Glutamatergic neuron (in vitro differentiated cells): ENCODE measurements at regions not wholly inside any gene's neighbourhood (a gene's known extent, or its start where the extent isn't known, plus 50 kb on each side); places are given as distances from the start of the nearest gene placed in this dataset.
"Not testable (repeated sequence)": the region's sequence is repeated elsewhere in the genome, so short reads cannot be mapped to it uniquely, and the experiment has no call there.

Source experiments
- DNase-seq: peaks from one replicate; pipeline ENCODE4 v3.0.0; 2022
- H3K27ac Mint-ChIP-seq: one replicate; pipeline ENCODE4 v1.8.0; 2020; ENCODE audit warnings: mild to moderate bottlenecking, mixed read lengths, inconsistent platforms; ENCODE audit not compliant: unreplicated experiment
- H3K27me3 Mint-ChIP-seq: one replicate; pipeline ENCODE4 v1.8.0; 2020; ENCODE audit warnings: mild to moderate bottlenecking, moderate library complexity, mixed read lengths, inconsistent platforms; ENCODE audit not compliant: unreplicated experiment
- H3K36me3 Mint-ChIP-seq: one replicate; pipeline ENCODE4 v1.8.0; 2020; ENCODE audit warnings: mild to moderate bottlenecking, mixed read lengths, inconsistent platforms; ENCODE audit not compliant: unreplicated experiment
- H3K4me1 Mint-ChIP-seq: one replicate; pipeline ENCODE4 v1.8.0; 2020; ENCODE audit warnings: mild to moderate bottlenecking, low read depth, mixed read lengths, inconsistent platforms; ENCODE audit not compliant: unreplicated experiment
- H3K4me3 Mint-ChIP-seq: one replicate; pipeline ENCODE4 v1.8.0; 2020; ENCODE audit warnings: mild to moderate bottlenecking, mixed read lengths, inconsistent platforms; ENCODE audit not compliant: unreplicated experiment
- H3K9me3 Mint-ChIP-seq: one replicate; pipeline ENCODE4 v1.8.0; 2020; ENCODE audit warnings: mild to moderate bottlenecking, moderate library complexity, mixed read lengths, inconsistent platforms; ENCODE audit not compliant: unreplicated experiment
- TF ChIP-seq, protein P1 (sequence below): fragments of 200-600 bp; sonication (generic); IDR thresholded peaks from one replicate; pipeline ENCODE4 v1.5.0; 2021; ENCODE audit not compliant: partially characterized antibody, unreplicated experiment

DNA sequence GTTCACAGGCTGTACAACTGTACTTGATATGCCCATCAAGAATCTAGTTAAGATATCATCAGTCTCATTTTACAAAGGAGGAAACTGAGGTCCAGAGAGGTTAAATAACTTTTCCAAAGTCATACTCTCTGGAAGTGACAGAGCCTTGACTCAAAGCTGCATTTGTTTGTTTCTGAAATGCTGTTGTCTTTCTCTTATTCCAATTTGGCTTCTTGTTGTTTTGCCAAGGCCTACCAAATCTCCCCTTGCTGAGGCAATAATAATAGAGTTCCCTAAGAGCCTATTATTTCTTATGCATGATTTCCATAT lies 79.8 kb upstream of the C12orf71 start:
- H3K4me1 Mint-ChIP-seq = peaks cover 12% of the 10 kb centered on the region
- DNase-seq = no peak
- TF ChIP-seq, protein P1, sequence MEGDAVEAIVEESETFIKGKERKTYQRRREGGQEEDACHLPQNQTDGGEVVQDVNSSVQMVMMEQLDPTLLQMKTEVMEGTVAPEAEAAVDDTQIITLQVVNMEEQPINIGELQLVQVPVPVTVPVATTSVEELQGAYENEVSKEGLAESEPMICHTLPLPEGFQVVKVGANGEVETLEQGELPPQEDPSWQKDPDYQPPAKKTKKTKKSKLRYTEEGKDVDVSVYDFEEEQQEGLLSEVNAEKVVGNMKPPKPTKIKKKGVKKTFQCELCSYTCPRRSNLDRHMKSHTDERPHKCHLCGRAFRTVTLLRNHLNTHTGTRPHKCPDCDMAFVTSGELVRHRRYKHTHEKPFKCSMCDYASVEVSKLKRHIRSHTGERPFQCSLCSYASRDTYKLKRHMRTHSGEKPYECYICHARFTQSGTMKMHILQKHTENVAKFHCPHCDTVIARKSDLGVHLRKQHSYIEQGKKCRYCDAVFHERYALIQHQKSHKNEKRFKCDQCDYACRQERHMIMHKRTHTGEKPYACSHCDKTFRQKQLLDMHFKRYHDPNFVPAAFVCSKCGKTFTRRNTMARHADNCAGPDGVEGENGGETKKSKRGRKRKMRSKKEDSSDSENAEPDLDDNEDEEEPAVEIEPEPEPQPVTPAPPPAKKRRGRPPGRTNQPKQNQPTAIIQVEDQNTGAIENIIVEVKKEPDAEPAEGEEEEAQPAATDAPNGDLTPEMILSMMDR = no peak
- peaks cover 1% of the 10 kb centered on the region for H3K27me3 Mint-ChIP-seq
- no peak overlapping the region for H3K27ac Mint-ChIP-seq
- no peaks in the 10 kb centered on the region for H3K36me3 Mint-ChIP-seq
- peaks cover 4% of the 10 kb centered on the region for H3K9me3 Mint-ChIP-seq
- H3K4me3 Mint-ChIP-seq = no peak overlapping the region

DNA sequence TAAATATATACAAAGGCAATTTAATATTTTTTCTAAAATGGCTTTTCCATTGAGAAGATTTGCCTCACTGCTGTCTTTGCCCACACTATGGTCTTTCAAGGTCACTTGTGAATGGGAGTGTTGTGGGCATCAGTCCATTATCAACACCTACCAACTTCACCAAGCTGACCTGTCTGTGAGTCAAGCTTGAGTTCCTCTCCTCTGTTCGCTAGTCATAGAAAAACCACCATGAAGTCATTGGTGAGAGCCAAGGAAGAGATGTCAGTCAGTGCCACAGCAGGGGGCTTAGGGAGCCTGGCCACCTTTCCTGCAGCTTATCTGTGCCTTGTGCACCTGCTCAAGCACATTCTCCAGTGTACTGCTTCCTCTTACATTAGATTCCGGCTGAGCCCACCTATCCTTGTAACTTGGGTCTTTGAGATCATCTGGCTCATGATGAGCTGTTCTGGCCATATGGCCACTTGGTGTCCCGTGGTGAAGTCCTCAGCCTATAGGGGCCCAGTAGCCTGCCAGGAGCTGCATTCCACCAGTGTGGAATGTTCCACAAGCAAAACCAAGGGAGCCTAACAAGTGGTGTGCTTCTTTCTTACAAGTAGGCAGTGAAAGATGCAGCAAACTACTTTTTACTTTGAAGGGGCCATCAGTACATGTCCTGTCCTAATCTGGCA lies 80.8 kb upstream of the C12orf71 start:
- Mint-ChIP-seq H3K4me3 (no peak overlapping the region), H3K27me3 (peaks cover 1% of the 10 kb centered on the region), H3K36me3 (no peaks in the 10 kb centered on the region), H3K9me3 (peaks cover 6% of the 10 kb centered on the region), H3K4me1 (peaks cover 12% of the 10 kb centered on the region), H3K27ac (no peak overlapping the region)
- TF ChIP-seq, protein P1 = no peak
- no peak for DNase-seq

DNA sequence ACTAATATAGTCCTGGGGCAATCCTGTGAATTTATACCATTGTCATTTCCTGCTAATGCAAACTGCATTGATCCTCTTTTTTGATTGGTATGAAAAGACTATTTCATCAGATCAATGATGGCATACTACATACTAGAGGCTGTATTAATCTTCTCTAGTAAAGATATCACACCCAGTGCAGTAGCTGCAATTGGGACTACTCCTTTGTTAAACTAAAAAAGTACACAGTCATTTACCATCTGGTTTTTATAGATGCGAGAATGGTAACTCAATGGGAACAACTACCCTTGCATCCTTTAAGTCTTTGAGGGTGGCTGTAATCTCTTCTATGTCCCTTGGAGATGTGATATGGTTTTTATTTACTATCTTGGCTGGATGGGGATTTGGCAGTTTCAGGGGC lies 80.2 kb upstream of the STK38L start:
- Mint-ChIP-seq H3K27ac (no peak overlapping the region), H3K9me3 (peaks cover 9% of the 10 kb centered on the region), H3K4me1 (peaks cover 12% of the 10 kb centered on the region), H3K27me3 (peaks cover 1% of the 10 kb centered on the region), H3K36me3 (no peaks in the 10 kb centered on the region), H3K4me3 (no peak overlapping the region)
- TF ChIP-seq, protein P1 = no peak
- DNase-seq = no peak

DNA sequence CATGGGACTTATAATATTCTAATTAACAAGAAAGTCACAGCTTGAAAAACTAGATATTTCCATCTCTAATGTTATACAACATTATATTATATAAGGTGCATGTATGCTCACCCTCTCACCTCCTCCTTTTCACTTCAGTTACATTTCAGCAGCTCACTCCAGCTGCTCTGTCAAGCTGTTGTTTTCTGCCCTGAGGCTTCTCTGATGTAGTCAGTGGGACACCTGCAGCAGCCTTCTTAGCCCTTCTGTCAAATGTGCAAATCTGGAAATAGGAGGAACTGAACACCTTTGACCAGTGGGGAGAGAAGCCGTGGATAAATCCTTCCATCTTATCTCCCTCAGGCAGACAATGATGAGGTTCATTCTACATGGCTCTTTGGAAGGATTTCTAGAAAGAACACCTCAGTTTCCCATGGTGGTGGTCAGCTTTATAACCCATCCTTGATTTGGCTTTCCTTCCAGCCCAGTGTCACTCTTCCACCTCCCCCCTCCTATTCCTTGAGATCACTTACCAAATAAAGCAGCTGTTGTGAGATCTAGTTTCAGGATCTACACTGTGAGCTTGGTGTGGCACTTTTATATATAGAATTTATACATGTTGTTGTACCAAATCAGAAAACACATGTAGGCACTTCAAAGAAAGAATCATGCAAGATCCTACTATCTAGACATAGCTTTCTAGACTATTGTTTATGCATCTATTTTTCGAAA lies 79.6 kb upstream of the STK38L start:
- H3K9me3 Mint-ChIP-seq = peaks cover 9% of the 10 kb centered on the region
- TF ChIP-seq, protein P1 = no peak

DNA sequence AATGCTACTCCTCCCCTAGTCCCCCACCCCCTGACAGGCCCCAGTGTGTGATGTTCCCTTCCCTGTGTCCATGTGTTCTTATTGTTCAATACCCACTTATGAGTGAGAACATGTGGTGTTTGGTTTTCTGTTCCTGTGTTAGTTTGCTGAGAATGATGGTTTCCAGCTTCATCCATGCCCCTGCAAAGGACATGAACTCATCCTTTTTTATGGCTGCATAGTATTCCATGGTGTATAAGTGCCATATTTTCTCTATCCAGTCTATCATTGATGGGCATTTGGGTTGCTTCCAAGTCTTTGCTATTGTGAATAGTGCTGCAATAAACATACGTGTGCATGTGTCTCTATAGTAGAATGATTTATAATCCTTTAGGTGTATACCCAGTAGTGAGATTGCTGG lies 78.1 kb upstream of the STK38L start:
- not testable (repeated sequence) for DNase-seq, H3K4me3 Mint-ChIP-seq, H3K27ac Mint-ChIP-seq, H3K27me3 Mint-ChIP-seq
- Mint-ChIP-seq H3K4me1 (peaks cover 12% of the 10 kb centered on the region), H3K9me3 (peaks cover 14% of the 10 kb centered on the region), H3K36me3 (peaks cover 16% of the 10 kb centered on the region)

More for the DNA sequence above, 79.6 kb upstream of the STK38L start:
- H3K27me3 Mint-ChIP-seq = peaks cover 1% of the 10 kb centered on the region
- peaks cover 12% of the 10 kb centered on the region for H3K4me1 Mint-ChIP-seq
- no peak overlapping the region for H3K4me3 Mint-ChIP-seq
- DNase-seq = peak; percentile 29
- peaks cover 1% of the 10 kb centered on the region for H3K36me3 Mint-ChIP-seq
- H3K27ac Mint-ChIP-seq = peak overlapping the region; percentile 17

DNA sequence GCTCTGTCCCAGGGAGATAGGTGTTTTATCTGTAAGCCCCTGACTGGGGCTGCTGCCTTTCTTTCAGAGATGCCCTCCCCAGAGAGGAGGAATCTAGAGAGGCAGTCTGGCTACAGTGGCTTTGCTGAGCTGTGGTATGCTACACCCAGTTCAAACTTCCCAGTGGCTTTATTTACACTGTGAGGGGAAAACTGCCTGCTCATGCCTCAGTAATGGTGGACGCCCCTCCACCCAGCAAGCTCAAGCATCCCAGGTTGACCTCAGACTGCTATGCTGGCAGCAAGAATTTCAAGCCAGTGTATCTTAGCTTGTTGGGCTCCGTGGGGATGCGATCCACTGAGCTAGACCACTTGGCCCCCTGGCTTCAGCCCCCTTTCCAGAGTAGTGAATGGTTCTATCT lies 72.6 kb upstream of the STK38L start:
- Mint-ChIP-seq H3K9me3 (peaks cover 13% of the 10 kb centered on the region), H3K36me3 (peaks cover 19% of the 10 kb centered on the region)
- DNase-seq, H3K4me3 Mint-ChIP-seq, H3K4me1 Mint-ChIP-seq, H3K27me3 Mint-ChIP-seq, H3K27ac Mint-ChIP-seq: not testable (repeated sequence)
